PC-9 (cell line): ENCODE measurements at regions not wholly inside any gene's neighbourhood (a gene's known extent, or its start where the extent isn't known, plus 50 kb on each side); places are given as distances from the start of the nearest gene placed in this dataset.

Source experiments
- CTCF ChIP-seq: fragments of 200-600 bp; sonication (generic); conservative IDR thresholded peaks from 2 replicates; pipeline ENCODE4 v1.6.1; 2017; ENCODE audit warnings: mixed run types, antibody characterized with exemption, mild to moderate bottlenecking, moderate library complexity
- EZH2 ChIP-seq: fragments of 200-600 bp; sonication (generic); IDR thresholded peaks from 2 replicates; pipeline ENCODE4 v1.8.0; 2017; ENCODE audit warnings: antibody characterized with exemption, low read depth

- TF ChIP-seq CTCF (no peak), EZH2 (no peak)
These were observed 69.6 kb upstream of the FAM174B start for GRCh38 chr15:92725171-92725570.
